RWPE1 (cell line): ENCODE measurements at regions not wholly inside any gene's neighbourhood (a gene's known extent, or its start where the extent isn't known, plus 50 kb on each side); places are given as distances from the start of the nearest gene placed in this dataset.
A peak's percentile ranks its signal among the peaks of the same experiment; 100 is the strongest.

Experiments used
- CTCF ChIA-PET: fragments of 350-600 bp; sonication (Branson Sonifier 250); formaldehyde crosslinking; extraction: SDS; loops from one replicate; lab custom pipeline; 2021; lab: Yijun Ruan, JAX
- POLR2A ChIA-PET: fragments of 400-600 bp; formaldehyde crosslinking; extraction: SDS; loops from one replicate; lab custom pipeline; 2020; ENCODE audit warnings: antibody characterized with exemption; ENCODE audit not compliant: low non-redundant PET; lab: Yijun Ruan, JAX
- DNase-seq: peaks from one replicate; pipeline ENCODE4 v3.0.0; 2012; ENCODE audit warnings: low spot score
- H3K27ac ChIP-seq: fragments of 450-650 bp; 2 replicates; pipeline ENCODE4 v1.5.1; 2017
- TF ChIP-seq, protein P1 (sequence below): fragments of 450-650 bp; conservative IDR thresholded peaks from 2 replicates; pipeline ENCODE4 v1.5.1; 2017; ENCODE audit warnings: low read depth, mild to moderate bottlenecking

DNA sequence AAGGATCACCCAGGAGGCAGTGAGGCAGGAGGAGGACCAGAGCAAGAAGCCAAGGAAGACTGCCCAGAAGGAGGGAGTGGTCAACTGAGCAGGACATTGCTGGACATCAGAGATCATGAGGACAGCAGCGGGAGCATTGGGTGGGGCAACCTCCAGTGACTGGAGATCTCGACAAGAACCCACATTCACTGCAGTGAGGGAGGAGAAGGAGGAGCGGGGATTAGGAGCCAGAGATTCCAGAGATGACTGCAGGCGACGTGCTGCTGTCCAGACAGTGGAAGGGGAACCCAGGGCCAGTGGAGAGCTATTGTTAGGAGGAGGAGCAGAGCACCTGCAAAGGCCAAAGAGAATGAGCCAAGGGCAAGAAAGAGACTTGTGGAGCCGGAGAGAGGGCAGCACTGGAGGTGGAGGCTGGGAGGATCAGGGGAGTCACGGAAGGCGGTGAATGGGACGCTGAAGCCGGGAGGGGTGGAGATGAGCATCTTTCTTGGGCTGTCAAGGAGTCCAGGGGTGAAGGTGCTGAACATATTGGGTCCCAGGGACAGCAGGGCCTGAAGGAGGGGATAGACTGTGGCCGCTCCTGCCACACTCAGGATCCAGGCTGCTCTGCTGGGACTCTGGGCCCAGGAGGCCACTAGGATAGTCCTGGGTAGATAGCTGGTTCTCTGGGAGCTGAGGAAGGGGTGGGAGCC, 140.1 kb upstream of the UNC5B start:
- POLR2A ChIA-PET = no interaction called here
- CTCF ChIA-PET = no interaction called here
- no peak overlapping the region for H3K27ac ChIP-seq
- DNase-seq = no peak
- TF ChIP-seq, protein P1, sequence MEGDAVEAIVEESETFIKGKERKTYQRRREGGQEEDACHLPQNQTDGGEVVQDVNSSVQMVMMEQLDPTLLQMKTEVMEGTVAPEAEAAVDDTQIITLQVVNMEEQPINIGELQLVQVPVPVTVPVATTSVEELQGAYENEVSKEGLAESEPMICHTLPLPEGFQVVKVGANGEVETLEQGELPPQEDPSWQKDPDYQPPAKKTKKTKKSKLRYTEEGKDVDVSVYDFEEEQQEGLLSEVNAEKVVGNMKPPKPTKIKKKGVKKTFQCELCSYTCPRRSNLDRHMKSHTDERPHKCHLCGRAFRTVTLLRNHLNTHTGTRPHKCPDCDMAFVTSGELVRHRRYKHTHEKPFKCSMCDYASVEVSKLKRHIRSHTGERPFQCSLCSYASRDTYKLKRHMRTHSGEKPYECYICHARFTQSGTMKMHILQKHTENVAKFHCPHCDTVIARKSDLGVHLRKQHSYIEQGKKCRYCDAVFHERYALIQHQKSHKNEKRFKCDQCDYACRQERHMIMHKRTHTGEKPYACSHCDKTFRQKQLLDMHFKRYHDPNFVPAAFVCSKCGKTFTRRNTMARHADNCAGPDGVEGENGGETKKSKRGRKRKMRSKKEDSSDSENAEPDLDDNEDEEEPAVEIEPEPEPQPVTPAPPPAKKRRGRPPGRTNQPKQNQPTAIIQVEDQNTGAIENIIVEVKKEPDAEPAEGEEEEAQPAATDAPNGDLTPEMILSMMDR = no peak

DNA sequence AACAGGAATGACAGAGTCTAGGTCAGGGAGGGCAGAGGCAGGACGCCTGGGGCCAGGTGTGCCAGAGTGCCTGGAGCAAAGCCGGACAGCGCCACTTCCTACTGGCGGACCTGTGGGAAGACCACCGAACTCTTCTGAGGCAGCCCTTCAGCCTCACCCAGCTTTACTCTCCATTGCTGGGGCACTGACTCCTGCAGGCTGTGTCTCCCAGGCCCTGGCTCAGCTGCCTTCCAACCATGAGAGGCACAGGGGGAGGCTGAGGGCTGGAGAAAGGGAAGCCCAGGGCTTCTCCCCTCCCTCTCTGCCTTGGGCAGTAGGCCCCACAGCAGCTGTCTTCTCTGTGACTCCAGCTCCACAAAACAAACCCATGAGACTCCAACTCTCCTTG, 139.6 kb upstream of the UNC5B start:
- POLR2A ChIA-PET = no interaction called here
- TF ChIP-seq, protein P1 = no peak
- CTCF ChIA-PET = interaction anchor here (0.7 kb wide), 1 partner anchor 9 kb away, joined by 3 read pairs; no protein-coding TSS in a partner anchor
- no peak for DNase-seq
- no peak overlapping the region for H3K27ac ChIP-seq

DNA sequence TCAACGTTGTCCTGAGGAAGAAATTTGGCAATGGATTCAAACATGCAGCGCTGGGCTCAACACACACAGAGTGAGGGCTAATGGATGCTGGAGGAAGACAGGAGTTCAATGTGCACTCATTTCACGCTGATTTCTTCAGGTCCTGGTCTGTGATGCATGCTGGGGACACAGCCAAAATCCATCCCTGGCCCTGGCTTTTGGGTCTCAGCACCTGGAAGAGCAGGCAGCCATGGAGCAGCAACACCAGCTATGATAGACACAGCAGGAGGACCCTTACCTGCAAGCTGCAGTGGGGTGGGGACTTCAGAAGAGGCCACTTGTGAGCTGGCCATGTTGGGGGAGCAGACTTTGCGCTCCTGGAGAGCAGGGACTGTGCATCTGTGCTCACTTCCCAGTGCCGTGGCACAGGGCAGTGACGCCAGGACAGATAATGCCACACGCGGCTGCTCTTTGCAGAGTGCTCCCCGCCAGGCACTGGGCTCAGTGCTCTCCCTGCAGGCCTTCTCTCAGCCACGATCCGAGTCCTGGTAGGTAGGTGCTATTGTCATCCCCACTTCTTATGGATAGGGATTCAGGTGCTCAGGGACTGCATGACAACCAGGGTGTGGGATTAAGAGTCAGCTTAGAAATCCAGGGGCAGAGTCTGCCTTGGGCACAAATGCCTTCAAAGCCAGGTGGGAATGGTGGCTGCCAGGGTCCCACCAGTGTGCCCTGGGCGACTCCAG, 138.8 kb upstream of the UNC5B start:
- TF ChIP-seq, protein P1 = no peak
- no peak overlapping the region for H3K27ac ChIP-seq
- CTCF ChIA-PET = interaction anchor here (0.5 to 0.7 kb wide), 2 partner anchors 9 to 619 kb away, joined by 3 read pairs; no protein-coding TSS in a partner anchor
- no peak for DNase-seq
- POLR2A ChIA-PET = no interaction called here

DNA sequence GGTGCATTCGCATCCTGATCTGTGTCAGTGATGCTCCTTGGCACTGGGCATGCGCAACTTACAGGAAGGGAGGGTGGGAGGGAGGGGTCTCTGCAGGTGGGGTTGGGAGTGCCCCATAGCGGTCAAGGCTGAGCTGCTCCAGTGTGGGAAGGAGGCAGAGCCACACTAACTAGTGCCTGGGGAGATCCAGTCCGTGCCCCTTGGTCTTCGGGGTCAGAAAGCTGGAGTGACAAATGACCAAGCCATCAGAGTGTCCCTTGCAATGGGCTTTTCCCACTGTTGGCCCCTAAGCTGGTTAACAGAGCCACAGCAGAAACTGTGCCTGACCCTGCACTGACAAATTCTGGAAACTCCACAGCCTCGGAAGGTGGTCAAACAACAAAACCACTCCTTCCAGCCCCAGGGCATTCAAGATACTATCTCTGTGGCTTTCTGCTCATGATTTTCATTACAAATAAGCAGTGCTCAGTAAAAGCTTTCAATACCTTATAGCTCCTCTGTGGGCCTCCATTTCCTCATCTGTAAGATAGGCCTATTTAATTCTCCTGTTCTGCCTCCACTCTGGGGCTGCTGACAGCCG, 138.1 kb upstream of the UNC5B start:
- TF ChIP-seq, protein P1 = no peak
- DNase-seq = no peak
- ChIA-PET POLR2A (no interaction called here), CTCF (interaction anchor here (0.5 to 0.8 kb wide), 3 partner anchors 10 to 619 kb away, joined by 3 to 4 read pairs (median 4); no protein-coding TSS in a partner anchor)
- peak overlapping the region; percentile 90 for H3K27ac ChIP-seq

DNA sequence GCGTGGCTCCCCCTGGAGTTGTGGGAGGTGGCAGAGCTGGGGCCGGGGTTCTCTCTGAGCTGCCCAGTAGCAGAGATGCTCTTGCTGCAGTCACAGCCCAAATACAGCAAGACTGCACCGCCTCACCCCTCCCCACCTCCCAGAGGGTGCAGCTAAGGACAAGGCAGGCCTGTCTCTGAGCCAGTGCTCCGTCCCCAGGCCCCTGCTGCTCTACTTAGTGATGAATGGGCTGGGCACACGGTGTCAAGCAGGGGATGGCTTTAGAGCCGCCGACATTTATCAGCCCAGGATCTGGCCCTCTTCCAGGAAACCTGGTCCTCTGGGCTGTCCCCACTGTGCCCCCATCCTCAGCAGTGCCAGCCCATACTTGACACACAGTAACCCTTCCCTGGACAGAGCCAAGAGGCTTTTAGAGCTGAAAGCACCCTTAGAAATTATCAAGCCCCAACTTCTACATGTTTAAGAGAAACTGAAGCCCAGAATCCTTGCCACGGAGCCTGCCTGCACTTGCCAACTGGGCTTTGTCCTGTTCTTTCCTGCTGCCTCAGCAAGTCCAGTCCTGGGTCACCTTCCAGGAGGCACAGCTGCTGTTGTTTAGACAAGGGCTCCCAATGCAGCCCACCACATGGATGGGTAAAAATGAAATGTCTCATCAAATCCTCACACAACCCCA, 137.1 kb upstream of the UNC5B start:
- no peak for DNase-seq
- POLR2A ChIA-PET = no interaction called here
- TF ChIP-seq, protein P1 = no peak
- CTCF ChIA-PET = interaction anchor here (0.6 to 0.8 kb wide), 5 partner anchors 11 to 137 kb away, joined by 3 to 4 read pairs (median 4); partner anchors contain the start of gene UNC5B
- peak overlapping the region; percentile 90 for H3K27ac ChIP-seq
